ENCODE measurements at regions not wholly inside any gene's neighbourhood (a gene's known extent, or its start where the extent isn't known, plus 50 kb on each side); places are given as distances from the start of the nearest gene placed in this dataset.
"Not testable (repeated sequence)": the region's sequence is repeated elsewhere in the genome, so short reads cannot be mapped to it uniquely, and the experiment has no call there.

GRCh38 chr2:236375973-236376476 lies 111.8 kb upstream of the ASB18 start:
- DNase-seq, result no peak

- DNase-seq, result no peak
Measured at GRCh38 chr2:236376566-236377244, 112.5 kb upstream of the ASB18 start.

- DNase-seq, result no peak
Measured at GRCh38 chr2:236380051-236380612, 115.9 kb upstream of the ASB18 start.

GRCh38 chr2:236381253-236381652 lies 117.0 kb upstream of the ASB18 start:
- not testable (repeated sequence) for DNase-seq

- not testable (repeated sequence) for DNase-seq
Measured at GRCh38 chr2:236389284-236390216, 125.3 kb upstream of the ASB18 start.

GRCh38 chr2:236393101-236393500 lies 128.9 kb upstream of the ASB18 start:
- DNase-seq, result no peak

GRCh38 chr2:236393581-236393980 lies 129.4 kb upstream of the ASB18 start:
- DNase-seq, result no peak

GRCh38 chr2:236394571-236394970 lies 130.4 kb upstream of the ASB18 start:
- no peak for DNase-seq

GRCh38 chr2:236395067-236395466 lies 130.9 kb upstream of the ASB18 start:
- DNase-seq, result no peak

GRCh38 chr2:236396818-236397350 lies 132.7 kb upstream of the ASB18 start:
- no peak for DNase-seq

- DNase-seq, result no peak
Measured at GRCh38 chr2:236397681-236398080, 133.5 kb upstream of the ASB18 start.

GRCh38 chr2:236399409-236399808 lies 135.2 kb upstream of the ASB18 start:
- DNase-seq, result no peak

GRCh38 chr2:236400046-236400574 lies 135.9 kb upstream of the ASB18 start:
- DNase-seq, result no peak

- no peak for DNase-seq
Measured at GRCh38 chr2:236400594-236401360, 136.6 kb upstream of the ASB18 start.

GRCh38 chr2:236402033-236402790 lies 138.0 kb upstream of the ASB18 start:
- DNase-seq, result no peak

- no peak for DNase-seq
Measured at GRCh38 chr2:236403125-236403524, 138.9 kb upstream of the ASB18 start.

GRCh38 chr2:236403811-236404210 lies 139.6 kb upstream of the ASB18 start:
- DNase-seq, result no peak

GRCh38 chr2:236404346-236404745 lies 140.1 kb upstream of the ASB18 start:
- DNase-seq, result no peak

- no peak for DNase-seq
Measured at GRCh38 chr2:236405357-236405756, 141.2 kb upstream of the ASB18 start.

- DNase-seq, result no peak
Measured at GRCh38 chr2:236408090-236408489, 143.9 kb upstream of the ASB18 start.

- no peak for DNase-seq
Measured at GRCh38 chr2:236408786-236409185, 144.6 kb upstream of the ASB18 start.
